Nephron (organoid): ENCODE measurements at regions not wholly inside any gene's neighbourhood (a gene's known extent, or its start where the extent isn't known, plus 50 kb on each side); places are given as distances from the start of the nearest gene placed in this dataset.

Experiments used
- H3K27ac Mint-ChIP-seq, 3 experiments: 2 replicates each; pipeline ENCODE4 v1.8.0; 2020; ENCODE audit warnings: mixed read lengths in 3 of 3, mild to moderate bottlenecking in 2 of 3, moderate library complexity in 1 of 3
- H3K27me3 Mint-ChIP-seq: 2 replicates; pipeline ENCODE4 v1.8.0; 2021; ENCODE audit warnings: low read depth, mild to moderate bottlenecking, moderate library complexity, mixed read lengths
- H3K36me3 Mint-ChIP-seq: 2 replicates; pipeline ENCODE4 v1.8.0; 2020; ENCODE audit warnings: low read depth, mixed read lengths
- H3K4me1 Mint-ChIP-seq: 2 replicates; pipeline ENCODE4 v1.8.0; 2020; ENCODE audit warnings: mixed read lengths
- H3K4me3 Mint-ChIP-seq, 3 experiments: 2 replicates each; pipeline ENCODE4 v1.8.0; 2020; ENCODE audit warnings: mild to moderate bottlenecking in 3 of 3, mixed read lengths in 3 of 3, moderate library complexity in 2 of 3
- H3K9me3 Mint-ChIP-seq: 2 replicates; pipeline ENCODE4 v1.8.0; 2020; ENCODE audit warnings: mixed read lengths
- TF ChIP-seq, protein P1 (sequence below), 3 experiments: fragments of 200-600 bp; sonication (generic); IDR thresholded peaks; one replicate each; pipeline ENCODE4 v1.5.0; 2021; ENCODE audit warnings: antibody characterized with exemption in 3 of 3; ENCODE audit not compliant: unreplicated experiment in 3 of 3

- Mint-ChIP-seq H3K4me3 (no peak overlapping the region), H3K27ac (no peak overlapping the region), H3K36me3 (no peaks in the 10 kb centered on the region), H3K4me1 (no peaks in the 10 kb centered on the region), H3K9me3 (peaks cover 43% of the 10 kb centered on the region), H3K27me3 (no peaks in the 10 kb centered on the region)
- TF ChIP-seq, protein P1, sequence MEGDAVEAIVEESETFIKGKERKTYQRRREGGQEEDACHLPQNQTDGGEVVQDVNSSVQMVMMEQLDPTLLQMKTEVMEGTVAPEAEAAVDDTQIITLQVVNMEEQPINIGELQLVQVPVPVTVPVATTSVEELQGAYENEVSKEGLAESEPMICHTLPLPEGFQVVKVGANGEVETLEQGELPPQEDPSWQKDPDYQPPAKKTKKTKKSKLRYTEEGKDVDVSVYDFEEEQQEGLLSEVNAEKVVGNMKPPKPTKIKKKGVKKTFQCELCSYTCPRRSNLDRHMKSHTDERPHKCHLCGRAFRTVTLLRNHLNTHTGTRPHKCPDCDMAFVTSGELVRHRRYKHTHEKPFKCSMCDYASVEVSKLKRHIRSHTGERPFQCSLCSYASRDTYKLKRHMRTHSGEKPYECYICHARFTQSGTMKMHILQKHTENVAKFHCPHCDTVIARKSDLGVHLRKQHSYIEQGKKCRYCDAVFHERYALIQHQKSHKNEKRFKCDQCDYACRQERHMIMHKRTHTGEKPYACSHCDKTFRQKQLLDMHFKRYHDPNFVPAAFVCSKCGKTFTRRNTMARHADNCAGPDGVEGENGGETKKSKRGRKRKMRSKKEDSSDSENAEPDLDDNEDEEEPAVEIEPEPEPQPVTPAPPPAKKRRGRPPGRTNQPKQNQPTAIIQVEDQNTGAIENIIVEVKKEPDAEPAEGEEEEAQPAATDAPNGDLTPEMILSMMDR (IDR thresholded peaks at IDR 0.05; ENCODE audit: unreplicated experiment in 3 of 3) = no peak
Observed at GRCh38 chr7:71077743-71078476, 54.0 kb upstream of the GALNT17 start.
